GM12873 (cell line): ENCODE measurements at regions not wholly inside any gene's neighbourhood (a gene's known extent, or its start where the extent isn't known, plus 50 kb on each side); places are given as distances from the start of the nearest gene placed in this dataset.

Experiments used
- TF ChIP-seq, protein P1 (sequence below): IDR thresholded peaks from 2 replicates; pipeline ENCODE4 v1.5.1; 2012; ENCODE audit warnings: low read depth, mild to moderate bottlenecking, moderate library complexity, low read length, control low read depth; ENCODE audit not compliant: insufficient read depth; ENCODE audit errors: missing control alignments

GRCh38 chr4:56084851-56085250 lies 136.1 kb downstream of the CEP135 start:
- TF ChIP-seq, protein P1, sequence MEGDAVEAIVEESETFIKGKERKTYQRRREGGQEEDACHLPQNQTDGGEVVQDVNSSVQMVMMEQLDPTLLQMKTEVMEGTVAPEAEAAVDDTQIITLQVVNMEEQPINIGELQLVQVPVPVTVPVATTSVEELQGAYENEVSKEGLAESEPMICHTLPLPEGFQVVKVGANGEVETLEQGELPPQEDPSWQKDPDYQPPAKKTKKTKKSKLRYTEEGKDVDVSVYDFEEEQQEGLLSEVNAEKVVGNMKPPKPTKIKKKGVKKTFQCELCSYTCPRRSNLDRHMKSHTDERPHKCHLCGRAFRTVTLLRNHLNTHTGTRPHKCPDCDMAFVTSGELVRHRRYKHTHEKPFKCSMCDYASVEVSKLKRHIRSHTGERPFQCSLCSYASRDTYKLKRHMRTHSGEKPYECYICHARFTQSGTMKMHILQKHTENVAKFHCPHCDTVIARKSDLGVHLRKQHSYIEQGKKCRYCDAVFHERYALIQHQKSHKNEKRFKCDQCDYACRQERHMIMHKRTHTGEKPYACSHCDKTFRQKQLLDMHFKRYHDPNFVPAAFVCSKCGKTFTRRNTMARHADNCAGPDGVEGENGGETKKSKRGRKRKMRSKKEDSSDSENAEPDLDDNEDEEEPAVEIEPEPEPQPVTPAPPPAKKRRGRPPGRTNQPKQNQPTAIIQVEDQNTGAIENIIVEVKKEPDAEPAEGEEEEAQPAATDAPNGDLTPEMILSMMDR: no peak
